ENCODE measurements at regions not wholly inside any gene's neighbourhood (a gene's known extent, or its start where the extent isn't known, plus 50 kb on each side); places are given as distances from the start of the nearest gene placed in this dataset.

GRCh38 chr6:81455641-81456040 lies 296.8 kb downstream of the TENT5A start:
- TF ChIP-seq CTCF (IDR thresholded peaks at IDR 0.05) (no peak), POLR2A (IDR thresholded peaks at IDR 0.05) (no peak)
